NCI-H128 (cell line): ENCODE measurements at regions not wholly inside any gene's neighbourhood (a gene's known extent, or its start where the extent isn't known, plus 50 kb on each side); places are given as distances from the start of the nearest gene placed in this dataset.

Experiments
- DNase-seq: peaks from one replicate; lab custom pipeline; 2025; ENCODE audit not compliant: unreplicated experiment; lab: John Stamatoyannopoulos, UW

GRCh38 chr20:58019027-58019849 lies 209.2 kb downstream of the ANKRD60 start:
- no peak for DNase-seq

- no peak for DNase-seq
These were observed 209.9 kb downstream of the ANKRD60 start for GRCh38 chr20:58018590-58018989.

- no peak for DNase-seq
These were observed 210.4 kb downstream of the ANKRD60 start for GRCh38 chr20:58017970-58018530.

- no peak for DNase-seq
These were observed 211.1 kb downstream of the ANKRD60 start for GRCh38 chr20:58017231-58017969.

- DNase-seq, result no peak
These were observed 211.7 kb downstream of the ANKRD60 start for GRCh38 chr20:58016779-58017178.

- DNase-seq, result no peak
These were observed 213.7 kb downstream of the ANKRD60 start for GRCh38 chr20:58014628-58015315.

GRCh38 chr20:58012731-58013510 lies 215.5 kb downstream of the ANKRD60 start:
- no peak for DNase-seq

- no peak for DNase-seq
These were observed 216.4 kb downstream of the ANKRD60 start for GRCh38 chr20:58011947-58012610.

GRCh38 chr20:58011106-58011946 lies 217.1 kb downstream of the ANKRD60 start:
- no peak for DNase-seq

GRCh38 chr20:58010666-58011065 lies 217.8 kb downstream of the ANKRD60 start:
- no peak for DNase-seq

- no peak for DNase-seq
These were observed 218.3 kb downstream of the ANKRD60 start for GRCh38 chr20:58010186-58010585.

- DNase-seq, result no peak
These were observed 219.6 kb downstream of the ANKRD60 start for GRCh38 chr20:58008866-58009265.

GRCh38 chr20:58008413-58008812 lies 220.0 kb downstream of the ANKRD60 start:
- no peak for DNase-seq

GRCh38 chr20:58007947-58008346 lies 220.5 kb downstream of the ANKRD60 start:
- DNase-seq, result no peak

GRCh38 chr20:58006346-58007316 lies 221.8 kb downstream of the ANKRD60 start:
- DNase-seq, result no peak

GRCh38 chr20:58005581-58006345 lies 222.7 kb downstream of the ANKRD60 start:
- no peak for DNase-seq

GRCh38 chr20:58004900-58005299 lies 223.6 kb downstream of the ANKRD60 start:
- no peak for DNase-seq
